HEK293 (cell line): ENCODE measurements at regions not wholly inside any gene's neighbourhood (a gene's known extent, or its start where the extent isn't known, plus 50 kb on each side); places are given as distances from the start of the nearest gene placed in this dataset.

Experiments
- CTCF ChIA-PET: fragments of 350-600 bp; formaldehyde crosslinking; extraction: SDS; loops from one replicate; lab custom pipeline; 2021; ENCODE audit warnings: antibody characterized with exemption; lab: Yijun Ruan, JAX
- POLR2A ChIA-PET: fragments of 300-600 bp; formaldehyde crosslinking; extraction: SDS; loops from one replicate; lab custom pipeline; 2020; ENCODE audit warnings: antibody characterized with exemption, inconsistent platforms; lab: Yijun Ruan, JAX
- H3K27ac ChIP-seq: fragments of 200-500 bp; sonication (Bioruptor generic); 2 replicates; pipeline ENCODE4 v1.5.1; 2014; ENCODE audit warnings: low read depth, low read length, control low read depth, inconsistent platforms; ENCODE audit errors: extremely low read depth
- H3K36me3 ChIP-seq, 2 experiments: fragments of 200-500 bp in 1 of 2; sonication (Bioruptor generic) in 1 of 2; 1 replicate in 1 of 2; 2 replicates in 1 of 2; pipeline ENCODE4 v1.5.1; 2014 to 2017; ENCODE audit warnings: inconsistent platforms in 2 of 2, low read length in 2 of 2; ENCODE audit not compliant: control insufficient read depth in 2 of 2, insufficient read depth in 1 of 2
- H3K4me1 ChIP-seq: fragments of 200-500 bp; sonication (Bioruptor generic); 2 replicates; pipeline ENCODE4 v1.5.1; 2014; ENCODE audit warnings: mild to moderate bottlenecking, low read length, inconsistent platforms; ENCODE audit not compliant: control insufficient read depth, insufficient read depth
- H3K4me3 ChIP-seq: 2 replicates; pipeline ENCODE4 v1.5.1; 2011; ENCODE audit warnings: low read depth, mild to moderate bottlenecking, control low read depth, low read length, moderate library complexity
- H3K9me3 ChIP-seq: fragments of 200-500 bp; sonication (Bioruptor generic); 2 replicates; pipeline ENCODE4 v1.5.1; 2014; ENCODE audit warnings: low read depth, low read length, inconsistent platforms; ENCODE audit not compliant: control insufficient read depth, insufficient read depth
- BCL11A ChIP-seq: fragments of 450-650 bp; formaldehyde crosslinking; IDR thresholded peaks from 2 replicates; pipeline ENCODE4 v1.5.1; 2016; ENCODE audit warnings: low read depth, missing biosample characterization, missing genetic modification characterization
- GLIS2 ChIP-seq: fragments of 450-650 bp; formaldehyde crosslinking; IDR thresholded peaks from 2 replicates; pipeline ENCODE4 v1.5.1; 2016; ENCODE audit warnings: missing biosample characterization, missing genetic modification characterization
- IKZF3 ChIP-seq: fragments of 450-650 bp; IDR thresholded peaks from 2 replicates; pipeline ENCODE4 v1.5.0; 2018; ENCODE audit warnings: missing biosample characterization, mild to moderate bottlenecking, missing genetic modification characterization, moderate library complexity
- KLF1 ChIP-seq: fragments of 450-650 bp; formaldehyde crosslinking; IDR thresholded peaks from 2 replicates; pipeline ENCODE4 v1.5.1; 2016; ENCODE audit warnings: missing biosample characterization, missing genetic modification characterization
- KLF7 ChIP-seq: fragments of 450-650 bp; formaldehyde crosslinking; IDR thresholded peaks from 2 replicates; pipeline ENCODE4 v1.5.1; 2016; ENCODE audit warnings: missing biosample characterization, missing genetic modification characterization, borderline replicate concordance
- SP7 ChIP-seq: fragments of 450-650 bp; formaldehyde crosslinking; IDR thresholded peaks from 2 replicates; pipeline ENCODE4 v1.5.1; 2016; ENCODE audit warnings: missing biosample characterization, missing genetic modification characterization
- ZBTB20 ChIP-seq: fragments of 450-650 bp; formaldehyde crosslinking; IDR thresholded peaks from 2 replicates; pipeline ENCODE4 v1.5.1; 2016; ENCODE audit warnings: missing biosample characterization, missing genetic modification characterization
- ZBTB21 ChIP-seq: fragments of 450-650 bp; formaldehyde crosslinking; IDR thresholded peaks from 2 replicates; pipeline ENCODE4 v1.5.1; 2017; ENCODE audit warnings: missing biosample characterization, missing genetic modification characterization
- ZNF23 ChIP-seq: fragments of 450-650 bp; formaldehyde crosslinking; IDR thresholded peaks from 2 replicates; pipeline ENCODE4 v1.5.1; 2016; ENCODE audit warnings: missing biosample characterization, missing genetic modification characterization, borderline replicate concordance
- ZNF248 ChIP-seq: fragments of 450-650 bp; formaldehyde crosslinking; IDR thresholded peaks from 2 replicates; pipeline ENCODE4 v1.5.1; 2017; ENCODE audit warnings: missing biosample characterization, missing genetic modification characterization
- ZNF274 ChIP-seq, 2 experiments: fragments of 200-500 bp in 1 of 2; fragments of 450-650 bp in 1 of 2; sonication (Bioruptor generic) in 1 of 2; formaldehyde crosslinking in 1 of 2; IDR thresholded peaks; 2 replicates each; pipeline versions ENCODE4 v1.5.1 to v1.6.1; 2014 to 2016; ENCODE audit warnings: borderline replicate concordance in 1 of 2, inconsistent platforms in 1 of 2, low read length in 1 of 2, missing biosample characterization in 1 of 2, missing genetic modification characterization in 1 of 2
- ZNF473 ChIP-seq: fragments of 450-650 bp; formaldehyde crosslinking; IDR thresholded peaks from 2 replicates; pipeline ENCODE4 v1.5.1; 2017; ENCODE audit warnings: missing biosample characterization, missing genetic modification characterization
- ZNF548 ChIP-seq: fragments of 450-650 bp; formaldehyde crosslinking; IDR thresholded peaks from 2 replicates; pipeline ENCODE4 v1.5.1; 2016; ENCODE audit warnings: missing biosample characterization, missing genetic modification characterization
- ZNF558 ChIP-seq: fragments of 450-650 bp; formaldehyde crosslinking; IDR thresholded peaks from 2 replicates; pipeline ENCODE4 v1.5.1; 2016; ENCODE audit warnings: missing biosample characterization, missing genetic modification characterization
- ZNF561 ChIP-seq: fragments of 450-650 bp; IDR thresholded peaks from 2 replicates; pipeline ENCODE4 v1.5.1; 2018; ENCODE audit warnings: missing biosample characterization, missing genetic modification characterization, borderline replicate concordance
- ZNF624 ChIP-seq: fragments of 450-650 bp; formaldehyde crosslinking; IDR thresholded peaks from 2 replicates; pipeline ENCODE4 v1.5.1; 2017; ENCODE audit warnings: missing biosample characterization, missing genetic modification characterization
- ZNF701 ChIP-seq: fragments of 450-650 bp; formaldehyde crosslinking; IDR thresholded peaks from 2 replicates; pipeline ENCODE4 v1.5.1; 2016; ENCODE audit warnings: missing biosample characterization, missing genetic modification characterization
- TF ChIP-seq, protein P1 (sequence below): fragments of 450-650 bp; formaldehyde crosslinking; IDR thresholded peaks from 2 replicates; pipeline ENCODE4 v1.5.1; 2016; ENCODE audit warnings: missing biosample characterization, missing genetic modification characterization
- TF ChIP-seq, protein P2 (sequence below): fragments of 450-650 bp; formaldehyde crosslinking; IDR thresholded peaks from 2 replicates; pipeline ENCODE4 v1.5.1; 2016; ENCODE audit warnings: missing biosample characterization, missing genetic modification characterization
- TF ChIP-seq, protein P3 (sequence below): fragments of 450-650 bp; formaldehyde crosslinking; optimal IDR thresholded peaks from 2 replicates; pipeline ENCODE3; 2016; ENCODE audit warnings: missing biosample characterization, mild to moderate bottlenecking, missing genetic modification characterization
- TF ChIP-seq, protein P4 (sequence below): fragments of 450-650 bp; formaldehyde crosslinking; IDR thresholded peaks from 2 replicates; pipeline ENCODE4 v1.5.0; 2017; ENCODE audit warnings: missing biosample characterization, missing genetic modification characterization, borderline replicate concordance
- TF ChIP-seq, protein P5 (sequence below): sonication (generic); formaldehyde crosslinking; IDR thresholded peaks from 2 replicates; pipeline ENCODE4 v1.8.1; 2022; ENCODE audit warnings: mild to moderate bottlenecking, moderate library complexity, missing genetic modification reagents

DNA sequence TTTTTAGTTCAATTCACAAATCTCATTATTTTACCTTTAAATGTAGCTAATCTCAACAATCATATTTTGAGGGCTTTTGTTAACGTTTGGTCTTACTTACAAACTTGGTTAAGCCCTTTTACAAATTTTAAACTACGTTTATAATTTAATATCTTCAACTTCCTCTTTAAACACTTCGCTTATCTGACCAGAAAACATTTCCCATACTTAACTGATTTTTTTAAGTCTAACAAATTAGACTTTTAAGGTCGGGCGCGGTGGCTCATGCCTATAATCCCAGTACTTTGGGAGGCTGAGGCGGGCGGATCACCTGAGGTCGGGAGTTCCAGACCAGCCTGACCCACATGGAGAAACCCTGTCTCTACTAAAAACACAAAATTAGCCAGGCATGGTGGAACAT is 300.9 kb downstream of the LMX1A start (continued):
- TF ChIP-seq ZNF473 (no peak), ZNF274 (IDR thresholded peaks at IDR 0.05; ENCODE audit: low read length) (no peak), ZNF274 (tag by site-specific recombination; IDR thresholded peaks at IDR 0.05; ENCODE audit: borderline replicate concordance) (no peak), ZNF701 (tag by site-specific recombination) (no peak), ZNF558 (tag by site-specific recombination) (no peak)
- TF ChIP-seq, protein P1, sequence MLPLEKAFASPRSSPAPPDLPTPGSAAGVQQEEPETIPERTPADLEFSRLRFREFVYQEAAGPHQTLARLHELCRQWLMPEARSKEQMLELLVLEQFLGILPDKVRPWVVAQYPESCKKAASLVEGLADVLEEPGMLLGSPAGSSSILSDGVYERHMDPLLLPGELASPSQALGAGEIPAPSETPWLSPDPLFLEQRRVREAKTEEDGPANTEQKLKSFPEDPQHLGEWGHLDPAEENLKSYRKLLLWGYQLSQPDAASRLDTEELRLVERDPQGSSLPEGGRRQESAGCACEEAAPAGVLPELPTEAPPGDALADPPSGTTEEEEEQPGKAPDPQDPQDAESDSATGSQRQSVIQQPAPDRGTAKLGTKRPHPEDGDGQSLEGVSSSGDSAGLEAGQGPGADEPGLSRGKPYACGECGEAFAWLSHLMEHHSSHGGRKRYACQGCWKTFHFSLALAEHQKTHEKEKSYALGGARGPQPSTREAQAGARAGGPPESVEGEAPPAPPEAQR (tag by site-specific recombination) = no peak

DNA sequence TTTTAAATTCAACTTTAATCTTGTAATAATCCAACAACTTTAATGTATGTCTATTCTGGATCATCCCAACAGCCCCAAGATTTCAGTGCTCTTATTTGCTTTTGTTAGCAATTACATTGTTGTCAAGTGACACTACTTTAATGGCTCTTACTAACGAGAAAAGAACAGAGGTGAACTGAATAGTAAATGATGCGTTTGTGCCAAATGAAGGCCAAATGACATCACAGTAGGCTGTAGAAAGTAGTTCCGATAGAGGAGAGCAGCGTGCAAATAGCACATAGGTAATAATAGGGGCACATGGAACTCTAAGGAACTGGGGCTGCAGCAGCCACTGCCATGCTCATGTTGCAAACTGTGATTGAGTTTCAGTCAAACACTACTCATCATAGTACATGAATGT is 301.9 kb downstream of the LMX1A start:
- TF ChIP-seq, protein P2, sequence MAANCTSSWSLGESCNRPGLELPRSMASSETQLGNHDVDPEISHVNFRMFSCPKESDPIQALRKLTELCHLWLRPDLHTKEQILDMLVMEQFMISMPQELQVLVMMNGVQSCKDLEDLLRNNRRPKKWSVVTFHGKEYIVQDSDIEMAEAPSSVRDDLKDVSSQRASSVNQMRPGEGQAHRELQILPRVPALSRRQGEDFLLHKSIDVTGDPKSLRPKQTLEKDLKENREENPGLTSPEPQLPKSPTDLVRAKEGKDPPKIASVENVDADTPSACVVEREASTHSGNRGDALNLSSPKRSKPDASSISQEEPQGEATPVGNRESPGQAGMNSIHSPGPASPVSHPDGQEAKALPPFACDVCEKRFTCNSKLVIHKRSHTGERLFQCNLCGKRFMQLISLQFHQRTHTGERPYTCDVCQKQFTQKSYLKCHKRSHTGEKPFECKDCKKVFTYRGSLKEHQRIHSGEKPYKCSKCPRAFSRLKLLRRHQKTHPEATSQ (tag by site-specific recombination) = no peak
- TF ChIP-seq ZNF248 (tag by site-specific recombination) (no peak), GLIS2 (tag by site-specific recombination) (no peak), BCL11A (tag by site-specific recombination) (no peak), ZBTB20 (tag by site-specific recombination) (no peak), ZNF23 (tag by site-specific recombination) (no peak)
- TF ChIP-seq, protein P3, sequence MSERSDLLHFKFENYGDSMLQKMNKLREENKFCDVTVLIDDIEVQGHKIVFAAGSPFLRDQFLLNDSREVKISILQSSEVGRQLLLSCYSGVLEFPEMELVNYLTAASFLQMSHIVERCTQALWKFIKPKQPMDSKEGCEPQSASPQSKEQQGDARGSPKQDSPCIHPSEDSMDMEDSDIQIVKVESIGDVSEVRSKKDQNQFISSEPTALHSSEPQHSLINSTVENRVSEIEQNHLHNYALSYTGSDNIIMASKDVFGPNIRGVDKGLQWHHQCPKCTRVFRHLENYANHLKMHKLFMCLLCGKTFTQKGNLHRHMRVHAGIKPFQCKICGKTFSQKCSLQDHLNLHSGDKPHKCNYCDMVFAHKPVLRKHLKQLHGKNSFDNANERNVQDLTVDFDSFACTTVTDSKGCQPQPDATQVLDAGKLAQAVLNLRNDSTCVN (tag by site-specific recombination) = no peak
- TF ChIP-seq, protein P4, sequence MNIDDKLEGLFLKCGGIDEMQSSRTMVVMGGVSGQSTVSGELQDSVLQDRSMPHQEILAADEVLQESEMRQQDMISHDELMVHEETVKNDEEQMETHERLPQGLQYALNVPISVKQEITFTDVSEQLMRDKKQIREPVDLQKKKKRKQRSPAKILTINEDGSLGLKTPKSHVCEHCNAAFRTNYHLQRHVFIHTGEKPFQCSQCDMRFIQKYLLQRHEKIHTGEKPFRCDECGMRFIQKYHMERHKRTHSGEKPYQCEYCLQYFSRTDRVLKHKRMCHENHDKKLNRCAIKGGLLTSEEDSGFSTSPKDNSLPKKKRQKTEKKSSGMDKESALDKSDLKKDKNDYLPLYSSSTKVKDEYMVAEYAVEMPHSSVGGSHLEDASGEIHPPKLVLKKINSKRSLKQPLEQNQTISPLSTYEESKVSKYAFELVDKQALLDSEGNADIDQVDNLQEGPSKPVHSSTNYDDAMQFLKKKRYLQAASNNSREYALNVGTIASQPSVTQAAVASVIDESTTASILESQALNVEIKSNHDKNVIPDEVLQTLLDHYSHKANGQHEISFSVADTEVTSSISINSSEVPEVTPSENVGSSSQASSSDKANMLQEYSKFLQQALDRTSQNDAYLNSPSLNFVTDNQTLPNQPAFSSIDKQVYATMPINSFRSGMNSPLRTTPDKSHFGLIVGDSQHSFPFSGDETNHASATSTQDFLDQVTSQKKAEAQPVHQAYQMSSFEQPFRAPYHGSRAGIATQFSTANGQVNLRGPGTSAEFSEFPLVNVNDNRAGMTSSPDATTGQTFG (tag by site-specific recombination) = no peak
- CTCF ChIA-PET = no interaction called here
- POLR2A ChIA-PET = no interaction called here
- Histone ChIP-seq H3K4me3 (no peak overlapping the region), H3K4me1 (no peaks in the 10 kb centered on the region), H3K9me3 (no peaks in the 10 kb centered on the region), H3K36me3 (no peaks in the 10 kb centered on the region), H3K27ac (no peak overlapping the region)

DNA sequence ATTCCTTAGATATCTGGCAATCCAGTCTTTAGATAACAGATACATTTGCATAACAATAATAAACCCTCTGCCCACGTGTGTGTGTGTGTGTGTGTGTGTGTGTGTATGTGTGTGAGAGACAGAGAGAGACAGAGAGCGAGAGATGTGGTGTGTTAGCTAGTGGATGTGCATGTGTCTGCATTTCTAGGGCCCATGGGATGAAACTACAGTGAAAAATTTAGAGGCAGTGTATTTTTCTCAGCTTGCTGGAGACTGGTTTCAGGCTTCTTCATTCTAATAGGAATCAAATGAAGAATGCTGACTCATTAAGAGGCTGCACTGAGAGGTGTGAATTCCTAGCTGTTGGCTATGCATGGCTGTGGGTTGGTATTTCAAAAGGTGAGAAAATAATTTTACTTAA is 303.2 kb downstream of the LMX1A start:
- no peaks in the 10 kb centered on the region for H3K9me3 ChIP-seq
- no peaks in the 10 kb centered on the region for H3K4me1 ChIP-seq
- ChIA-PET CTCF (interaction anchor here (0.9 to 1.5 kb wide), 2 partner anchors 19 to 59 kb away, joined by 3 to 4 read pairs; no protein-coding TSS in a partner anchor), POLR2A (no interaction called here)
- H3K36me3 ChIP-seq = no peaks in the 10 kb centered on the region
- H3K27ac ChIP-seq = no peak overlapping the region
- no peak for TF ChIP-seq IKZF3 (tag by site-specific recombination)
- no peak for TF ChIP-seq SP7 (tag by site-specific recombination)
- TF ChIP-seq ZBTB21 = no peak
- no peak for TF ChIP-seq KLF1 (tag by site-specific recombination)
- TF ChIP-seq ZNF561 (tag by site-specific recombination) = no peak
- no peak for TF ChIP-seq ZBTB20 (tag by site-specific recombination)
- TF ChIP-seq KLF7 (tag by site-specific recombination) = no peak
- TF ChIP-seq, protein P5, sequence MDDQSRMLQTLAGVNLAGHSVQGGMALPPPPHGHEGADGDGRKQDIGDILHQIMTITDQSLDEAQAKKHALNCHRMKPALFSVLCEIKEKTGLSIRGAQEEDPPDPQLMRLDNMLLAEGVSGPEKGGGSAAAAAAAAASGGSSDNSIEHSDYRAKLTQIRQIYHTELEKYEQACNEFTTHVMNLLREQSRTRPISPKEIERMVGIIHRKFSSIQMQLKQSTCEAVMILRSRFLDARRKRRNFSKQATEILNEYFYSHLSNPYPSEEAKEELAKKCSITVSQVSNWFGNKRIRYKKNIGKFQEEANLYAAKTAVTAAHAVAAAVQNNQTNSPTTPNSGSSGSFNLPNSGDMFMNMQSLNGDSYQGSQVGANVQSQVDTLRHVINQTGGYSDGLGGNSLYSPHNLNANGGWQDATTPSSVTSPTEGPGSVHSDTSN (CRISPR knock-in tag) = no peak
- no peak for TF ChIP-seq ZNF548
- no peak for TF ChIP-seq ZNF624 (tag by site-specific recombination)
- H3K4me3 ChIP-seq = no peak overlapping the region
